SU-DHL-6 (cell line): ENCODE measurements at regions not wholly inside any gene's neighbourhood (a gene's known extent, or its start where the extent isn't known, plus 50 kb on each side); places are given as distances from the start of the nearest gene placed in this dataset.

ENCODE experiments used
- EZH2phosphoT487 ChIP-seq: fragments of 200-600 bp; sonication (generic), shearing (Covaris generic); conservative IDR thresholded peaks from 2 replicates; pipeline ENCODE4 v1.6.1; 2018; ENCODE audit warnings: mild to moderate bottlenecking, antibody characterized with exemption, low read length, moderate library complexity, mixed read lengths
- TF ChIP-seq, protein P1 (sequence below): fragments of 200-600 bp; sonication (generic); IDR thresholded peaks from one replicate; pipeline ENCODE4 v1.5.1; 2017; ENCODE audit warnings: antibody characterized with exemption, mild to moderate bottlenecking, low read length, moderate library complexity; ENCODE audit not compliant: insufficient read depth, poor library complexity, severe bottlenecking

GRCh38 chr10:47186941-47187340, 113.1 kb upstream of the GDF10 start:
- TF ChIP-seq, protein P1, sequence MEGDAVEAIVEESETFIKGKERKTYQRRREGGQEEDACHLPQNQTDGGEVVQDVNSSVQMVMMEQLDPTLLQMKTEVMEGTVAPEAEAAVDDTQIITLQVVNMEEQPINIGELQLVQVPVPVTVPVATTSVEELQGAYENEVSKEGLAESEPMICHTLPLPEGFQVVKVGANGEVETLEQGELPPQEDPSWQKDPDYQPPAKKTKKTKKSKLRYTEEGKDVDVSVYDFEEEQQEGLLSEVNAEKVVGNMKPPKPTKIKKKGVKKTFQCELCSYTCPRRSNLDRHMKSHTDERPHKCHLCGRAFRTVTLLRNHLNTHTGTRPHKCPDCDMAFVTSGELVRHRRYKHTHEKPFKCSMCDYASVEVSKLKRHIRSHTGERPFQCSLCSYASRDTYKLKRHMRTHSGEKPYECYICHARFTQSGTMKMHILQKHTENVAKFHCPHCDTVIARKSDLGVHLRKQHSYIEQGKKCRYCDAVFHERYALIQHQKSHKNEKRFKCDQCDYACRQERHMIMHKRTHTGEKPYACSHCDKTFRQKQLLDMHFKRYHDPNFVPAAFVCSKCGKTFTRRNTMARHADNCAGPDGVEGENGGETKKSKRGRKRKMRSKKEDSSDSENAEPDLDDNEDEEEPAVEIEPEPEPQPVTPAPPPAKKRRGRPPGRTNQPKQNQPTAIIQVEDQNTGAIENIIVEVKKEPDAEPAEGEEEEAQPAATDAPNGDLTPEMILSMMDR: no peak
- TF ChIP-seq EZH2phosphoT487: no peak
